Panc1 (cell line): ENCODE measurements at regions not wholly inside any gene's neighbourhood (a gene's known extent, or its start where the extent isn't known, plus 50 kb on each side); places are given as distances from the start of the nearest gene placed in this dataset.

Experiments
- CTCF ChIP-seq: fragments of 450-650 bp; IDR thresholded peaks from 2 replicates; pipeline ENCODE4 v1.5.1; 2017; ENCODE audit warnings: mild to moderate bottlenecking
- POLR2AphosphoS5 ChIP-seq: IDR thresholded peaks from 2 replicates; pipeline ENCODE4 v1.6.1; 2012; ENCODE audit warnings: mild to moderate bottlenecking, low read depth, low read length, moderate library complexity
- REST ChIP-seq, 2 experiments: IDR thresholded peaks; 2 replicates each; pipeline ENCODE4 v1.6.1; 2011 to 2012; ENCODE audit warnings: low read depth in 2 of 2, control low read depth in 1 of 2, low read length in 1 of 2, mild to moderate bottlenecking in 1 of 2, moderate library complexity in 1 of 2; ENCODE audit not compliant: insufficient read depth in 1 of 2
- TCF7L2 ChIP-seq: IDR thresholded peaks from 2 replicates; pipeline ENCODE4 v1.6.1; 2011; ENCODE audit warnings: mild to moderate bottlenecking, low read depth, low read length, inconsistent platforms

GRCh38 chr10:52540479-52540984 is 226.5 kb downstream of the DKK1 start:
- no peak for TF ChIP-seq CTCF
- no peak for TF ChIP-seq TCF7L2
- no peak for TF ChIP-seq REST (IDR thresholded peaks at IDR 0.05; ENCODE audit: insufficient read depth in 1 of 2, low read depth in 2 of 2, low read length in 1 of 2)
- no peak for TF ChIP-seq POLR2AphosphoS5
